NCI-H146 treated with DMSO at 0.1 percent for 48 hours (cell line): ENCODE measurements at regions not wholly inside any gene's neighbourhood (a gene's known extent, or its start where the extent isn't known, plus 50 kb on each side); places are given as distances from the start of the nearest gene placed in this dataset.
"Not testable (repeated sequence)": the region's sequence is repeated elsewhere in the genome, so short reads cannot be mapped to it uniquely, and the experiment has no call there.

Source experiments
- DNase-seq: peaks from one replicate; lab custom pipeline; 2025; ENCODE audit not compliant: unreplicated experiment; lab: John Stamatoyannopoulos, UW

DNA sequence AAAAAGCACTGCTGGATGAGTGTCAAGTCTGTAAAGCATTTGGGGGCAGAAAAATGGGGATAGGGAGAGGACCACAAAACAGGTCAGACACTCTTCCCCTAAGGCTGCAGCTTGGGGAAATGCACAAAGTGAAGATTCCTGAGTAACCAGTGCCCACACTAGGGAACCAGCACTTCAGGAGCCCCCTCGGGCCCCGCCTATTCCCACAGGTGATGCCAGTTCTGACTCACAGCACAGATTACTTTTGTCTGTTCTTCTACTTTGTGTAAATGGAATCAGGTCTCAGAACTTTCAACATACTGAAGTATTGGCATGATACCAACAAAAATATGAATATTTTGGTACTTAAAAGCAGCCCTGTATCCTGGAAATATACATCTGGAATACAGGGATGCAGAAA lies 112.5 kb downstream of the ADRA2C start:
- no peak for DNase-seq

GRCh38 chr4:3879681-3880614 lies 113.8 kb downstream of the ADRA2C start:
- no peak for DNase-seq

DNA sequence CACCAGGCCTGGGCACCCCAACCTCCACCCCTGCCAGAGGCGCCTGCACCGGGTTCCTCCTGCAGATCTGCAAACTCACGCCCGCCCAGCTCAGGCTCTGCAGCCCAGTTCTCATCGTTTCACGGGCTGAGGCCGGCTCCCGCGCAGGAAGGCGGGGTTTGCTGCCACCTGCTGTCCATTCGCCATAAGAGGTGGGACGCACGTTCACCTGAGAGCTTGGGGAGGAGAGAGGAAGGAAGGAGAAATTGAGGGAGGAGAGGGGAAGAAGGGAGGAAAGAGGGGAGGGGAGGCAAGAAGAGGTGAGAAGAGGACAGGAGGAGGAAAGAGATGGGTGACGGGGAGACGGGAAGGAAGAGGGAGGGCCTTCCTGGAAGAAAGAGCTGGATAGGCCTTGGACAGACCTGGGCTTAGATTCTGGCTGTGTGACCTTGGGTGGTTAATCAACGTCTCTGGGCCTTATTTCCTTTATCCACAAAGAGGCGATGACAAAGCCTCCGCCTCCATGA lies 114.5 kb downstream of the ADRA2C start:
- DNase-seq: peak; percentile 9

DNA sequence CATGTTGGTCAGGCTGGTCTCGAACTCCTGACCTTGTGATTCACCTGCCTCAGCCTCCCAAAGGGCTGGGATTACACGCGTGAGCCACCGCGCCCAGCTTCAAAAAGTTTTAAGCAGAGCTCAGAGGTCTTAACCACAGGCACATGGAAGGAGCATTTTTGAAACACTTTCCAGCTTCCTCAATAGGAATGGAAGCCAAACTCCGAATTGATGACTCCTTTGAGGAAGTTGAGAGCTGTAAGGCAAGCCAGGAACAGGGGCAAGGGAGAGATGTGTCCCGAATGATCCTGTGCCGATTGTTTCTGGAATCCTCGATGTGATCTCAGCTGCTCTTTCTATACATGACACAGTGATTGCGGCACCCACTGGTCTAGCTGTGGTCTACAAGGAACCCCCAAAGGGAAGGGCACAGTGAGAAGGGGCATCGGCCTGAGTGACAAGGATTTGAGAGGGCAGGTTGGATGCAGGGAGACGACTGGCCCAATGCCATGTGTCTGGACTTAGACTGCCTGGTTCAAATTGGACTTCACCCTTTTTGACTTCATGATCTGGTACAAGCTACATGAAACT lies 116.2 kb downstream of the ADRA2C start:
- not testable (repeated sequence) for DNase-seq

DNA sequence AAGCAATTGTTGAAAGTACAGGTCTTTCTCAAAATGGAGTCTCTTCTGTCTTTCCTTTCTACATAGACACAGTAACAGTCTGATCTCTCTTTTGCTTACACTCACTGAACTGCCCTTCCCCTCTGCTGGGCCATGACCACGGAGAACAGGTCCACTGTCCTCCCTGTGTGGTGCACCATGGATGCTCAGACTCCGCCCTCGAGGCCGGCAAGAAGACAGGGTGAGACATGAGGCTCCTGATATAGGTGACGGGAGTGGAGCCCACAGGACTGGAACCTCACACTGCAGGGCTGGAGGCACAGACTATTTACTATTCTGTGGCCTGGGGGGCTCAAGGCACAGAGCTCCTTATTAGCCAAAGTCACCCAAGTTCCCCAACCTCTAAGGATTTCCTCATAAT lies 118.1 kb downstream of the ADRA2C start:
- DNase-seq: not testable (repeated sequence)

DNA sequence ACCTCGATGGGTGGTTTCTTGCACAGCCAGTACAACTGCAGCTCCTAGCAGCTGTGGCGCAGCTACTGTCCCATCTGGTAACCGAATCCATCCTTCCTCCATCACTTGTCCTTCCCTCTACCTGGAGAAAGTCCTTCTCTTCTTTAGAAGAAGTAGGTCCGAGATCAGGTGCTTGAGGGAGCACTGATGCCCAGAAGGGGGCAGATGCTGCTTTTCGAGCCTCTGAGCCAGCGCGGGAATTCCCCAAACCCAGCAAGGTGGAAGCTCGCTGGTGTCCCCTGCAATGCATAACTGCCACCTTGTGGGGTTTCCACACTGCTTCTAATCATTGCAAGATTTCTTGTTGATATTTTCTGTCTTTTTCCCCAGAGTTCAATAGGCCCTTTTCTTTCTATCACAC lies 127.4 kb downstream of the ADRA2C start:
- not testable (repeated sequence) for DNase-seq

GRCh38 chr4:3894086-3894959 lies 128.1 kb downstream of the ADRA2C start:
- DNase-seq: not testable (repeated sequence)

- no peak for DNase-seq
Measured at GRCh38 chr4:3896441-3896840, 130.3 kb downstream of the ADRA2C start.

DNA sequence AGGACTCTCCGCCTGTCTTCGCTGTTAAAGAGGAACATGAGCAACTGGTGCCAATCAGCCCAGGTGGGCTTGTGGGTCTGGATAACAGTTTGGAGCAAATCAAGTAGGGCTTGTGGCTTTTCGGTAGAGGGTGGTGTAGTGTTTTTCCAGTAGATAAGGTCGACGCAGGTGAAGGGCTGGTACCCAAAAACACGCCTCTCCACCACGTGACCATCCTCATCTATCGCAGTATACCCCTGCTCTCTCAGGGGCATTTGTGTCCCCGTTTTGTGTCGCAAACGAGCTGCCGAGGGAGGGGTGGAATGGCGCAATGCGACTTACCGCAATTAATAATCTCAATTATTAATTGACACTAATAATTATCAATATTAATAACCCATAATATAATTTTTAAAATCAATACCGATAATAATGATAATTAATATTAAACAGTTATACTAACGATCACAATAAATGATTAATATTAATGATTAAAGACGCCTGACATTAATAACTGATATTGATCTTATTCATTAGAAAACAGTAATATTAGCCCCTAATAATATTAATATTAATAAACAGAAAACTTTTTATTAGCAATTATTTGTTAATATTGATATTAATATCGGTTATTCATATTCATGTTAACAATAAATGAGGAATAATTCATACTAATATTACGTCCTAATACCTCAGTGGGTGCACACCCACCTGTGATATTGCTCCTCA lies 130.8 kb downstream of the ADRA2C start:
- DNase-seq: not testable (repeated sequence)

GRCh38 chr4:3898098-3898497 lies 131.9 kb downstream of the ADRA2C start:
- DNase-seq: no peak

- DNase-seq: not testable (repeated sequence)
Measured at GRCh38 chr4:3898928-3899327, 132.7 kb downstream of the ADRA2C start.

GRCh38 chr4:3904264-3904955 lies 138.2 kb downstream of the ADRA2C start:
- not testable (repeated sequence) for DNase-seq

- not testable (repeated sequence) for DNase-seq
Measured at GRCh38 chr4:3909616-3910015, 143.4 kb downstream of the ADRA2C start.

DNA sequence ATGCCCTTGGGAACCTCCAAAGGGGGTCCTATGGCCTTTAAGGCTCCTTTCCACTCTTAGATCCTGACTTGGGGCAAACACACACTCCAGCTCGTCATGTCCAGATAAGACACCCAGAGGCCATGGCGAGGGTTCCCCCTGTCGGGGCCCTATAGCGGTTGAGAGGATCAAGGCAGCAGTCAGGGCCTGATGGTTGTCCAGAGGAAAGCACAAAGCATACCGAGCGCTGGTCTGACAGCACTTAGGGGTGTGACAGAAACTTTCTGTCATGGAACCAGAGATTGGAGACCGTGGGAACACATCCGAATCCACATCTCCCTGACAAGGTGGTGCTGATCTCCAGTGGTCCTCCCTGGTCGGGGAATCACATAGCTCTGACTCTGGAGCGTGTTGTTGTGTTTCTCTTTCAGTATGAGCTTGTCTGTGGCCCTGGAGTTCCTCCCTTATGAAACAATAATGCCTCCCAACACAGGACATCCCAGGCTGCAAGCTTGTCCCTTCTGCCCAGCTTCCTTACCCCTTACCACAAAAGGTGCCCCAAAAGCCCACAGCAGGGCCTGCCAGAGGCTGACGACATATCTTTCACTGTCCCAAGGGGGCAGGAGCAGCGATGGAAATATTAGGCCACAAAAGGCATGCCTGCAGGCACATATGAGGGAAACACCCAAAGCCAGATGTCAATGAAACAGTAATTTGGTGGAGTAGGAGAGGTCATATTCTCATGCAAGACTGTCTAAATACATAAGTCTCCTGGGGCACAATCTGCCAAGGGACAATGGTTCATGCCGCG lies 144.2 kb downstream of the ADRA2C start:
- not testable (repeated sequence) for DNase-seq

GRCh38 chr4:3911252-3911856 lies 145.2 kb downstream of the ADRA2C start:
- DNase-seq: no peak

DNA sequence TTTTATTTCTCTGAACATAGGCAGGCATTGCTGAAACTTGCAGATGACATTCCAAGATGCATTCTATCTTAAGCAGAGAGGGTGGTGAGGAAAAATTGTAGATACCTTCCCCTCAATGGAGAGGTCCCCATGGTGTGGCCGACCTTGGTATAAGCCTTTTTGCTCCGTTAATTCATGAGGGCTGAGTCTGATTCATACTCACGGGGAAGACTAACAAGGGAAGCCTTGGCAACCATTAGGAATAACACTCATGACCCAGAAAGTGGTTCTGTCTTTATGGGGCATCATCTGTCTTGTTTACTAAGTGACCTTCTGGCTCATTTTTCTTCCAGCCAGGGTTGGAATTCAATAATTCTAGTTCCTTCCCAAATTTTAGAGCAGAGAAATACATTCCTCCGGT lies 148.3 kb downstream of the ADRA2C start:
- not testable (repeated sequence) for DNase-seq

- not testable (repeated sequence) for DNase-seq
Measured at GRCh38 chr4:3919509-3919908, 153.3 kb downstream of the ADRA2C start.

GRCh38 chr4:3921902-3922301 lies 155.7 kb downstream of the ADRA2C start:
- not testable (repeated sequence) for DNase-seq

DNA sequence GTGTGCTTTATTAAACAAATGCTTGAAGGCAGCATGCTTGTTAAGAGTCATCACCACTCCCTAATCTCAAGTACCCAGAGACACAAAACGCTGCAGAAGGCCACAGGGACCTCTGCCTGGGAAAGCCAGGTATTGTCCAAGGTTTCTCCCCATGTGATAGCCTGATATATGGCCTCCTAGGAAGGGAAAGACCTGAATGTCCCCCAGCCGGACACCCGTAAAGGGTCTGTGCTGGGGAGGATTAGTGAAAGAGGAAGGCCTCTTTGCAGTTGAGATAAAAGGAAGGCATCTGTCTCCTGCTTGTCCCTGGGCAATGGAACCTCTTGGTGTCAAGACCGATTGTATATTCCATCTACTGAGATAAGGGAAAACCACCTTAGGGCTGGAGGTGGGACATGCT lies 159.7 kb downstream of the ADRA2C start:
- DNase-seq: not testable (repeated sequence)
